NCI-H1417 (cell line): ENCODE measurements at regions not wholly inside any gene's neighbourhood (a gene's known extent, or its start where the extent isn't known, plus 50 kb on each side); places are given as distances from the start of the nearest gene placed in this dataset.
"Not testable (repeated sequence)": the region's sequence is repeated elsewhere in the genome, so short reads cannot be mapped to it uniquely, and the experiment has no call there.

ENCODE experiments used
- DNase-seq, 3 experiments: peaks; one replicate each; lab custom pipeline; 2025; lab: John Stamatoyannopoulos, UW

- no peak for DNase-seq
These were observed 193.7 kb downstream of the TTC39B start for GRCh38 chr9:15113288-15113687.

- DNase-seq: no peak
These were observed 195.9 kb downstream of the TTC39B start for GRCh38 chr9:15111071-15111470.

- peak in 2 of 3 experiments; percentile 43 to 52 for DNase-seq
These were observed 194.7 kb upstream of the FREM1 start for GRCh38 chr9:15104826-15105420.

GRCh38 chr9:15103290-15103689 is 193.1 kb upstream of the FREM1 start:
- DNase-seq: no peak

- no peak for DNase-seq
These were observed 190.9 kb upstream of the FREM1 start for GRCh38 chr9:15101095-15101494.

- no peak for DNase-seq
These were observed 190.3 kb upstream of the FREM1 start for GRCh38 chr9:15100571-15100970.

GRCh38 chr9:15096972-15097371 is 186.7 kb upstream of the FREM1 start:
- no peak for DNase-seq

DNA sequence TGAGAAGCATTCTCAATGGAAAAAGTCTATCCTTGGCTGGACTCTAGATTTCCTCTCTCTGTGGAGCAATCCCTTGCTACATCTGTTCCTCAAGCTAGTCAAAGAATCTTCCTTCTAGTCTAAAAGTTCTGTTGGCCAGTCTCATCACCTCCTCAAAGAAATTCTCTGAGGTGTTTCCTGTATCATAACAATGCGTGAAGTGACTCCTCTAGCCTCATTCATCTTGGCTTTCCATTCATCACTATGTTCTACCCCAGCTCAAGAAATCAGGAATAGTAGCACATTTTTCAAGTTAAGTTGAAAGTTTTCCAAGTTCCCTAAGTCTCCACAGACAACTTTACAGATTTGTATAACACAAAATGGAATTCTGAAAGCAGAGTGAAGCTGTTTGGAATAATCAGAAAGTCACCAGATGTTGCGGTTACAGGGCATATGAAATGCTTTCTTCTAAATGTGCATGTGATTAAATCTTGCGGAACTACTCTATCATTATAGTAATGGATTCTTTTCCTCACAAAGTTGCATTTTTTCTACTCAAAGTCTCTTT is 176.6 kb upstream of the FREM1 start:
- no peak for DNase-seq

DNA sequence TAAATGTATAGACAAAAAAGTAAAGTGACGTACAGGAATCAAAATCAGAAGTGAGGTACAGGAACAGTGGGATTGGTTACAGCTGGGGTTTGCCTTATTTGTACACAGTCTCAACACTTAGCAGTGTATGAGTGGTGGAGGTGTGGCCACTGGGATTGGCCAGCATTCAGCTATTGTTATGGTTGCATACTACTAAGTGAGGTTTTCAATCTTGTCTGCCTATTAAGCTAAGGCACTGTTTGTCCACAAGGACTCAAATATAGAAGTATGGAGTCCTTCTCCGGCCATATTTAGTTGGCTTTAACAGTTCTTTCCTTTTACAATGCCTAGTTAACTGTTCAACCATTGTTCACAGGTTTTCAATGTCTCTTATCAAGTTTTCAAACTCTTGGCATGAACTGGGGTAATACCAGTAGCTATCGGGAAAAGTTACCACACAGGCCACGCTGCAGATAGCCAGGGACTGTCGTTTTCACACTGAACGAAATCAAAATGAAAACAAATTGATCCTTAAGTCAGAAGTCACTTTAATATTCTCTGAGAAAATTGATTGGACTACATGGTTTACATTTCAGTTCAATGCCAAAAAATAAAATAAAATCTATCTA is 176.0 kb upstream of the FREM1 start:
- no peak for DNase-seq

- no peak for DNase-seq
These were observed 171.0 kb upstream of the FREM1 start for GRCh38 chr9:15081021-15081753.

- DNase-seq: no peak
These were observed 170.2 kb upstream of the FREM1 start for GRCh38 chr9:15080401-15080800.

GRCh38 chr9:15079989-15080388 is 169.8 kb upstream of the FREM1 start:
- no peak for DNase-seq

DNA sequence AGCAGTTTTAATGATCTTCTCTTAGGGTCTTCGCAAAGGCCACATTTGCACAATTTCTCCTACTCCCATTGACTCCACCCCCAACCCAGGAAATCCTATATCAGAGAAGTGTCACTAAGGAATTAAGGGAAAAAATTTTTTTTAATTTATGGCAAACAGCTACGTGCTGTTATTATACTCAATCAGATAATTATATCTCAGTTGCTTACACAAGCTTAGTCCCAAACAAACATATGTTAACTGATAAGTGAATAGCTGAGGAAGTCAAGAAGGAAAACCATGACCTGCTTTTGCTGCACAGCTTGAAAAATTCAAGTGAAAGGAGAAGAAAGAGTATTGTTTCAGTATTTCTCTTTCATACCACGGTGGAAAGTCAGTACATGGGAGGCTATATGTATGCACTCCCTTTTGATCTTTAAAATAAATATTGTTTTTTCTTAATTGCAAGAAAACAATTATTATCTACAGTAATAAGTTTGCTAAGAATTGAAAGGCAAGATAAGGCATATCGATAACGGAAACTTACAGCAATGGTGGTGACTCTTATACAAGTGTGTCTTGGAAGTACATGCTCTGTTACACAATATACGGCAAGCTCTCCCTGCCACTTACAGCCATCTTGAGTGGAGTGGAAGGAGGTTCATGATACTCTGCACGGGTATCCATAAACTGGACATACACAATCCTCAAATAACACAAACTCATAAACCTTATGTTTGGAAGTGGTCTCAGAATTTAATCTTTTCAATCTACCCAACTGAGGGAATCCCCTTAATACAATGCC is 167.9 kb upstream of the FREM1 start:
- peak in 1 of 3 experiments; percentile 8 for DNase-seq

DNA sequence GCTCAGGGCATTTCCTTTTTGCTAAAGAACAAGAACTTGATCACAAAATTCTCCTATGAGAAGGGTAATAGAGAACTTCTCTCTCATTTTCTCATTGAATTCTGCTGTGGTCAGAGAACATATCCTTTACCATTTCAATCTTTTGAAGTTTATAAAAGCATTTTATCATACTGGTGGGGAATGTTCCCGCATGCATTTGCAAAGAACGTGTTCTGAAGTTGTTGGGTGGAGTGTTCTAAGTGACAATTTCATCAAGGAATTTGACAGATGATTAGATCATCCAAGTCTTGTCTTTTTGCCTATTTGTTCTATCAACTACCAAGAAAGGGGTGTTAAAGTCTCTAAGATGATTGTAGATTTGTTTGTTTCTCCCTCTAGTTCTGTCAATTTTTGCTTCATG is 163.4 kb upstream of the FREM1 start:
- DNase-seq: no peak

DNA sequence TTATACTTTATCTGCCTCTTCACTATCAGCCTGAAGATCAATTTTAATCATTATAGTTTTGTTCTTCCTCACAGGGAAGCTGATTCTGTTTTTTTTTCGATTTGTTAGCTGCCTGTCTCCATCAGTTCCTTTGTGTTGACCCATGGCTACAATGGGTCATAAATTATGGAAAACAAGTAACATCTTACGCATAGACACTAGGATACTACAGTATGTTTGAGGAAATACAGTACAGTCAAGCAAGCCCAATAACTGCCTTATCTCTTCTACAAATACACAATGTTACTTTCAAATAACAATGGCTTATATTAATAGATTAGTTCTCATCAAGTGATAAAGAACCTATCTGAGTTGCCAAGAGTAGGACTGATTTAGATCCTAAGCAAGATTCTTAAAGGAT is 160.5 kb upstream of the FREM1 start:
- DNase-seq: no peak

DNA sequence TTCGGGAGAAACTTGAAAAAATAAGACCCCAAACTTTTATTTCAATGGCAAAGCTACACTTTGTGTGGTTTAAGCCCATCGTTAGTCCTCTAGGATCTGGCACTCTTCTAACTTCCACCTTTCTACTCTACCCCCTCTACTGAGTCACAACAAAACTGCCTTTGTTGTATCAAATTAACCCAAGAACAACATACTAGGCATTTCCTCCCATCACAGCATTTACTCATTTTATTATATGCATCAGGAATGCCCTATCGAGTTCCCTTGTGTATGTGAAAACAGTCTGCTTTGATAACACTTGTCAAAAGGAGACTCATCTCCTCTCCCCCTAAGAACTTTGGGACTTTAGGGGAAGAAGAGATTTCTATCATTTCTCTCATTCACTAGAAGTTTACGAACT is 158.9 kb upstream of the FREM1 start:
- no peak for DNase-seq

- DNase-seq: no peak
These were observed 158.0 kb upstream of the FREM1 start for GRCh38 chr9:15068261-15068660.

DNA sequence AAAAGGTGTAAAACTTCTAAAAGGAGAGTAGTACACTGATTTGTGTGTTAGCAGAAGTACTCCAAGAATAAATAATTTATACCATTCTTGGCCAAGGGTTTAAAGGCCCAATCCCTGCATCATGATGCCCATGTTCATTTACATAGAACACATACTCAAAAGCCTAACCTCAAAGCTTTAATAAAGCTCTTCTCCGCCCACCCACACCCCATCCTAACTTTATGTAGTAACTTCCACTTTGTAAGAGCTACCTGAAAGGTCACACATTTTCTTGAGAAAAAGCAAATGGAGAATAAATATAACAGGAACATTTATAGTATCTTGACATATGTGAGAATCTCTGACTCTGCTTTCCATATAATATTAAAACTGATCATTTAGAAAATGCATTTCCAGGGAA is 148.8 kb upstream of the FREM1 start:
- no peak for DNase-seq

DNA sequence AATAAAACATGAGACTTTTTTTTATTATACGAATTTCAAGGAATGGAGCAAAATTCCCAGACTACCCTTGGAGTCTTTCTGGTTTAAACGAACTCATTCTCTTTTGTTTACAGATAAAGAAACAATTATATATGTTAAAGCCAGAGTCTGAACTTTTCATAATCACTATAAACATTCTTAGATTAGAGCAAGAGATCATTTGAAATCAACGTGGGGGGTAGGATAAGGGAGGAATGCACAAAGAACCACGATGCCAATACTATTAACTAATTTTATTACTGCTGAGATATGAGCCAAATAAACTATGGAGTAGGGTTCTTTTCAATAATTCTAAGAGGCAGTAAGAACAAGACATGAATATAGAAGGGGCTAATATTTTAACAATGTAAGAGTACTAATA is 148.0 kb upstream of the FREM1 start:
- DNase-seq: no peak

DNA sequence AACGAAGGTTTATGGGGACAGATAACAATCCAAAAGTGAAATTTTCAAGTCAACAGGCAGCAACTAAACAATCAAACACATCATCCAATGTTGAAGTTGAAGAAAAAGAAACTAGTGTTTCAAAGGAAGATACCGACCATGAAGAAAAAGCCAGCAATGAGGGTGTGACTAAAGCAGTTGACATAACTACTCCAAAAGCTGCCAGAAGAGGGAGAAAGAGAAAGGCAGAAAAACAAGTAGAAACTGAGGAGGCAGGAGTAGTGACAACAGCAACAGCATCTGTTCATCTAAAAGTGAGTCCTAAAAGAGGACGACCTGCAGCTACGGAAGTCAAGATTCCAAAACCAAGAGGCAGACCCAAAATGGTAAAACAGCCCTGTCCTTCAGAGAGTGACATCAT is 145.1 kb upstream of the FREM1 start:
- not testable (repeated sequence) for DNase-seq

- no peak for DNase-seq
These were observed 138.5 kb upstream of the FREM1 start for GRCh38 chr9:15048772-15049171.

GRCh38 chr9:15047028-15047551 is 136.9 kb upstream of the FREM1 start:
- no peak for DNase-seq
